ENCODE measurements at regions not wholly inside any gene's neighbourhood (a gene's known extent, or its start where the extent isn't known, plus 50 kb on each side); places are given as distances from the start of the nearest gene placed in this dataset.

- no peak for FAIRE-seq
- CTCF ChIA-PET = no interaction called here
- H3K4me2 ChIP-seq (ENCODE audit: control insufficient read depth, insufficient read depth) = peak overlapping the region; percentile 64
- H3K36me3 ChIP-seq (ENCODE audit: control insufficient read depth in 2 of 2, insufficient read depth in 2 of 2, low read length in 1 of 2) = no peaks in the 10 kb centered on the region
- peak; percentile 47 for ATAC-seq
- no peaks in the 10 kb centered on the region for H3K9me3 ChIP-seq (replicated peaks; ENCODE audit: control insufficient read depth, insufficient read depth, low read length)
- H2AFZ ChIP-seq (ENCODE audit: control insufficient read depth, low read depth, low read length) = peak overlapping the region; percentile 61
- RAD21 ChIA-PET (ENCODE audit: unreplicated experiment) = no interaction called here
- no peak overlapping the region; the same call in 1 of the 2 replicates for H3K9ac ChIP-seq (ENCODE audit: control insufficient read depth, insufficient read depth, low read length)
- peaks cover 15% of the 10 kb centered on the region for H3K4me1 ChIP-seq (ENCODE audit: control insufficient read depth, insufficient read depth, low read length)
- no peak overlapping the region for H3K27ac ChIP-seq (ENCODE audit: control insufficient read depth, insufficient read depth)
- no TSS peak for BruUV-seq (replicated peaks)
- POLR2A ChIA-PET = no interaction called here
- SMC1A ChIA-PET (ENCODE audit: uncharacterized antibody, unreplicated experiment) = interaction anchor here (1.4 kb wide), 1 partner anchor 8 kb away, joined by 4 read pairs; no protein-coding TSS in a partner anchor
- intact Hi-C loops (cut with micrococcal nuclease; ENCODE audit: unreplicated experiment) (loop anchor here (5.0 kb wide), 1 partner anchor 42 kb away; no protein-coding TSS in a partner anchor), in situ Hi-C loops (cut with MboI) (no loop called here)
- no peaks in the 10 kb centered on the region for H4K20me1 ChIP-seq (ENCODE audit: control insufficient read depth, insufficient read depth)
- WGBS (ENCODE audit: insufficient coverage, insufficient replicate concordance, low lambda C conversion rate, missing lambda C conversion rate) = 5% methylated on average over 8 of the region's 8 CpGs
- DNase-seq (ENCODE audit: low read depth, low spot score) = no peak
- no peaks in the 10 kb centered on the region; a peak in 1 of 4 replicates for H3K27me3 ChIP-seq (replicated peaks in 1 of 2; ENCODE audit: control insufficient read depth in 2 of 2, insufficient read depth in 2 of 2, low read length in 1 of 2)
- peak overlapping the region; percentile 15; the same call in 1 of the 2 replicates for H3K4me3 ChIP-seq
- H3K79me2 ChIP-seq (ENCODE audit: control insufficient read depth, insufficient read depth, low read length) = no peaks in the 10 kb centered on the region
- no peak for TF ChIP-seq ZNF217 (IDR thresholded peaks at IDR 0.05)
- no peak for TF ChIP-seq MAX (IDR thresholded peaks at IDR 0.05; ENCODE audit: low read depth, low read length)
- no peak for TF ChIP-seq ASH2L (IDR thresholded peaks at IDR 0.05; ENCODE audit: borderline replicate concordance, low read depth)
- no peak for TF ChIP-seq MEF2A (IDR thresholded peaks at IDR 0.05; ENCODE audit: insufficient read depth, low read depth, low read length)
- no peak for TF ChIP-seq ZBTB40 (IDR thresholded peaks at IDR 0.05; ENCODE audit: borderline replicate concordance)
- TF ChIP-seq ZNF687 (IDR thresholded peaks at IDR 0.05) = no peak
- TF ChIP-seq RB1 (IDR thresholded peaks at IDR 0.05; ENCODE audit: borderline replicate concordance) = no peak
- no peak for TF ChIP-seq DPF2 (IDR thresholded peaks at IDR 0.05)
- 0 out of 2 replicates have a peak, but pooled peaks have one; percentile 32 for TF ChIP-seq MTA3 (IDR thresholded peaks at IDR 0.05; ENCODE audit: borderline replicate concordance, low read length)
- TF ChIP-seq CBX3 (IDR thresholded peaks at IDR 0.05; ENCODE audit: borderline replicate concordance, low read depth) = no peak
- TF ChIP-seq SIX5 (IDR thresholded peaks at IDR 0.05; ENCODE audit: low read depth, low read length, severe bottlenecking) = no peak
- no peak for TF ChIP-seq IRF3 (IDR thresholded peaks at IDR 0.05)
- TF ChIP-seq BCL3 (IDR thresholded peaks at IDR 0.05; ENCODE audit: borderline replicate concordance, insufficient read depth, low read depth, low read length, poor library complexity, severe bottlenecking) = no peak
Measured at GRCh38 chr4:42344309-42344708, 53.0 kb upstream of the SHISA3 start.
